ENCODE measurements at regions not wholly inside any gene's neighbourhood (a gene's known extent, or its start where the extent isn't known, plus 50 kb on each side); places are given as distances from the start of the nearest gene placed in this dataset.

GRCh38 chr7:67738145-67738544 is 741.5 kb downstream of the TYW1 start:
- in situ Hi-C loops (cut with HindIII; ENCODE audit: low sequenced_read_pairs) = no loop called here

- in situ Hi-C loops (cut with HindIII; ENCODE audit: low sequenced_read_pairs) = no loop called here
These were observed 742.3 kb downstream of the TYW1 start for GRCh38 chr7:67738958-67739357.

DNA sequence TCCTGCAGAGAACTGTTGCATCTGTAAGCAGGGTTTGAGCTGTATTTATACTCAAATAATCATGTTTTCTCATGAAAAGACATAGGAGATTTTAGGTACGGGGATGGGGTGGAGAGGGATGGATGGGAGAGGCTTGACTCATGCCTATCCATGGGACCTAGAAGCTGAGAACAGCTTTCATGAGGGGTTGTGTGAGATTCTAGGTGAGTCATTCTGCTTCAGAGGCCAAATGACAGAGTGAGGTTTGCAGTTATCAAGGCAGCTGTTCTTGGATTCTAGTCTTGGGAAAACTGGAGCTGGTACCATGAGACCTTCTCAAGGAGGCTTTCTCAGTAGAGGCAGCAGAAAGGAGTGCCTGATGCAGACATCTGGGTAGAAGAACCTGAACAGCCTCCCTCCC is 746.9 kb downstream of the TYW1 start:
- in situ Hi-C loops (cut with HindIII; ENCODE audit: low sequenced_read_pairs) = no loop called here

DNA sequence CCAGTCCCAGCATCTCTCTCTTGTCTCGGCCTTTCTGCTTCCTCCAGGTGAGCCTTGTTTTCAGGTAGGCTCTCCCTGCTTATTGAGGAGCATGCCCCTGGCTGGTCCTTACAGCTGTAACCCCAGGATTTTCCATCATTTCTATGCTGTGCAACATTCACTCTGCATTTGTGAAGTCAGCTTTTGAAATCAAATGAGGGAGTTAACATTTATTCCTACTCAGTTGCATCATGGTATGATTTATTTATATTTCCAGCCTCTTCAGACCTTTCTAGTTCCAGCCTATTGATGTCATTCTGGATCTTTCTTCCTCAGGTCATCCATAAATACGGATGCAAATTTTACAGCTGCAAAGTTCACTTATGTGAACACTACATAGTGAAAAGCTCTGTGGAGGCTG is 755.6 kb downstream of the TYW1 start:
- in situ Hi-C loops (cut with HindIII; ENCODE audit: low sequenced_read_pairs) = no loop called here

DNA sequence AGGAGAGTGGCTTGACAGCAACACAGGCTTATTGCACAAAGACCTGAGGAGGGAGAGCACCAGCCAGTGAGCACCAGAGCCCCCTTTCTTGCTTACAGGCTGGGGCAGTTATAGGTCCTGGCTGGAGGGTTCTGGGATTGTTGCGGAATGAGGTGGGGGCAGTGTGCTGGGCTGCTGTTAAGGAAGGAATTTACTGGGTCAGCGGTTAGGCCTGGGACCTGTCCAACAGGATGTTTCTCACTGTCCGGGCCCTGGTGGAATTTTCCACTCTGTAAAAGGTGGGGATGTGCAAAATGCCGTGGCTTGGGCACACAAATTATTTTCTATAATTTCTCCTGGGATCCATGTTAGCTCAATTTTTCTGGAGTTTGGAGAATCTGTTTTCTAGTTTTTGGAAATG is 757.3 kb downstream of the TYW1 start:
- in situ Hi-C loops (cut with HindIII; ENCODE audit: low sequenced_read_pairs) = no loop called here

DNA sequence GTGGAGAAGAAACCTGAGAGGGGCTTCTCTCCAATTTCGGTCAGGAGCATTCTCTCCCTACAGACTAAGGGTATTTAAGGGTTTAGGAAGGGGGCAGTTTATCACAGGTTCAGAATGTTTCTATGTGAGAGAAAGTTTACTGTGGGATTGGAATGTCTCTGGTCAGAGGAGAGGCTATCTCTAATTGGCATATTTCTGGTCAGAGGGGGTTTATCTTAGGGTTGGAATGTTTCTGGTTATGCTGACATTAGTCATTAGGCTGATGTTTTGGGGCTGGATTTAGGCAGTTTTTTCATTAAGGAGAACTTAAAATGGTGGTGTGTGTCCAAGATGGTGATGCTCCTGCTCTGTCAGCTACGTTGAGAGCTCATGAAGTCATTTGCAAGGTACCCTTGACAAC is 758.0 kb downstream of the TYW1 start:
- in situ Hi-C loops (cut with HindIII; ENCODE audit: low sequenced_read_pairs) = no loop called here

- in situ Hi-C loops (cut with HindIII; ENCODE audit: low sequenced_read_pairs) = no loop called here
These were observed 761.9 kb downstream of the TYW1 start for GRCh38 chr7:67758551-67758950.

- in situ Hi-C loops (cut with HindIII; ENCODE audit: low sequenced_read_pairs) = no loop called here
These were observed 764.3 kb downstream of the TYW1 start for GRCh38 chr7:67760971-67761370.

GRCh38 chr7:67762516-67762915 is 765.9 kb downstream of the TYW1 start:
- in situ Hi-C loops (cut with HindIII; ENCODE audit: low sequenced_read_pairs) = no loop called here

DNA sequence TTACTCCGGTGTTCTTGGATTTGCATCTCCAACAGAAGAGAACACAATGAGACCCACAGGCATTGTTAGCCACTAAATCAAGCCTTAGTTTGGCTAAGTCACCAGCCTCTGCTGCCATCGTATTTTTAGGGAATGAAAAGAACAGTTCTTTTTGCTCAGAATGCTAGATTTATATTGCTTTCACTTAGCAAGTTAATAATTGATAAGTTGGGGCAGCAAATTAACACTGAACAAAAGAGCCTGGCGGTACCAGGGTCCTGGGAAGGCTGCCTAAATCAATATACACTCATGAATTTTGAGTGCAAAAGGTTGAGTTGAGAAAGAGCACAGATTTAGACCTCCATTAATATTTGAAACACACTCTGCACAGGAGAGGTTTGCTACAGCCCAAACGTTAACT is 767.7 kb downstream of the TYW1 start:
- in situ Hi-C loops (cut with HindIII; ENCODE audit: low sequenced_read_pairs) = no loop called here

DNA sequence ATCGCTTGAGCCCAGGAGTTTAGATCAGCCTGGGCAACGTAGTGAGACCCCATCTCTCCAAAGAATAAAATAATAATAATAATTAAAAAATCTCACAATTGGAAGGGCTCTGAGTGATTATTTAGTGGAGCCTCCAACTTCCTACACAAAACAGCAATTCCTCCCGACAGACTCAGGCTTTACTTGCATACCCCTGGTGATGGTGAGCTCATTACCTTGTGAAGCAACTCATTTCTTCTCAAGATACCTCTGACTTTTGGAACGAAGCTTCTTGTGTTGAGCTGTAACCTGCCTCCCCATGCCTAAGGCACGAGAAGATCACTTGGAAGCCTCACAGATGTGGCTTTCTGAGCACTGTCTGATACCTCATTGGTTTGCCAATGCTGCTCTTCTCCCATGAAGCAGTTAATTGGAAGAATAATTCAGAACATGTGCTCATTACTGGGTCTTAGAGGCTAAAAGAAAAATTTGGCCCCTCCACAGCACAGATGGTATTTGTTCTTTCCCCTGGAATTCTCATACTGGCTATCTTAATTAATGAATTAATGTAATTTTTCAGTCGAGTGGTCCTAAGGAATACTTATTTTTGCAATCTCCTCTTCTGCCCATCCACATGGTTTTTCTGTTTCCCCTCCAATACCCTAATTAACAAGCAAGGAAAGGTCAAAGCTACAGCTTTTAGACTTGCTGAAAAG is 769.0 kb downstream of the TYW1 start:
- in situ Hi-C loops (cut with HindIII; ENCODE audit: low sequenced_read_pairs) = no loop called here

DNA sequence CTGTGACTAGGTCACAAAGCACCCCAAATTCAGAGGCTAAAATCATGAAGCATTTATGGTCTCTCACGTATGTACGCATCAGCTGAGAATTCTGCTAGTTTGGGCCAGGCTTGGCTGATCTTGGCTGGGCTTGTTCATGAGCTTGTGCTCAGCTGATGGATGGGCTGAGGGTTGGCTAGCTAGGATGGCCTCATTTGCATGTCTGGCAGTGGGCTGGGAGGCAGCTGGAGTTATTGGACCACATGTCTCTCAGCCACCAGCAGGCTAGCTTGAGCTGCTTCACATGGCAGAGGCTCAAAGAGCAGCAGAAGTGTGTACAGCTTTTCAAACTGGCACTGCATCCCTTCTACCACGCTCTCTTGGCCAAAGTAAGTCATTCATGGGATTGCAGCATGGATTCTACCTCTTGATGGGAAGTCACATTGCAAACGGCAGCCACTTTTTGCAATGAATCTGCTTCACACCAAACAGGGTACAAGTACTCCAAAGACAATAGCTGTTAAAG is 770.3 kb downstream of the TYW1 start:
- in situ Hi-C loops (cut with HindIII; ENCODE audit: low sequenced_read_pairs) = no loop called here

DNA sequence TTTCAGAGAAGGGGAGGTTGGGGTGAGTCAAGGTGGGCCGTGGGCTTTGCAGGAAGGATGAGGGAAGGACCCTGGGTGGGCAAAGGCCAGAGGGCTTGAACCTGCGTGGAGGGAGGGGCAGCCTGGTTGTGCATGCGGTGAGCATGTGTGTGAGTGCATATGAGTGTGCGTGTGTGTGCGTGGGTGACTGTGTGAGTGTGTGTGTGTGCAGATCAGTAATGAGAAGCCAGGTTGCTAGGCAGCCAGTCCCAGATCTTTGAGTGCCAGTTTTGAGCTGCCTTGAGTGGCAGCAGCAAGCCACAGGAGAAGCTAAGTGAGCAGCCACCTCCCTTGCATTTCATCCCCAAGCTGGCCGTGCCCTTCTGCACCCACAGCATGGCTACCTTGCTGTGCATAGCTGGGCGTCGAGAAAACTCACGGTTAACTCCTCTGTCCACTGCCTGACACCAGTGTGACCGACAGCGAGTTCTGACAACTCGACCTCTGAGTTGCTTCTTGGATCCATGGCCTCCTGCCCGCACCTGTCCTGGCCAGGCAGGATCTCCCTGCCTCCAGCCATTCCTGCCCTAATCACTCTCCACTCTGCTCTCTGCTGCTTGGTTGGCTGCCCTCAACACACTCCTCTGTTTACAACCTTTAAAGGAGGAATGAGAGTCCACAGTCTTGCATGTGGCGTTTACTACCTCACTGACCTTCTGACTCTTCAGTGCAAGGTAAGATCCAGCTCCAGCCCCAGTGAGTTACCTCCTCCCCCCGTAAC is 775.4 kb downstream of the TYW1 start:
- in situ Hi-C loops (cut with HindIII; ENCODE audit: low sequenced_read_pairs) = no loop called here

GRCh38 chr7:67773081-67773480 is 776.4 kb downstream of the TYW1 start:
- in situ Hi-C loops (cut with HindIII; ENCODE audit: low sequenced_read_pairs) = no loop called here

GRCh38 chr7:67777119-67777518 is 780.5 kb downstream of the TYW1 start:
- in situ Hi-C loops (cut with HindIII; ENCODE audit: low sequenced_read_pairs) = no loop called here

GRCh38 chr7:67781841-67782240 is 785.2 kb downstream of the TYW1 start:
- in situ Hi-C loops (cut with HindIII; ENCODE audit: low sequenced_read_pairs) = no loop called here

DNA sequence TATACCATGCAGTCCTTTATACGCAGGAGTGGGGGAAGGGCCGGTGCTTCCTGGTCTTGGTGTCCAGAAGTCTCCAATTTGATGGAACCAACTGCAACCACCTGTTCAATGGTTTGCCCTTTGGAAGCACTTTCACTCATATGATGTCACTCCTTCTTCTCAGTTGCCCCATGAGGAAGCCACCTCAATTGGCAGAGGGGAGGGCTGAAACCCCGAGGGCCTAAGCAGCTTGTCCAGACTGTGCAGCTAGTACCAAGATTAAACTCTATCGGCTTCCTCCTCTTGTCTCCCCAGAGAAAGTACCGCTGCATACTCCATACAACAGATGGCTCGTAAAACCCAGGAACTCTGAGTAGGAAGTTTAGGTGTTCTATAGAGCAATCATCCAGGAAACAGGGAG is 789.4 kb downstream of the TYW1 start:
- in situ Hi-C loops (cut with HindIII; ENCODE audit: low sequenced_read_pairs) = no loop called here

DNA sequence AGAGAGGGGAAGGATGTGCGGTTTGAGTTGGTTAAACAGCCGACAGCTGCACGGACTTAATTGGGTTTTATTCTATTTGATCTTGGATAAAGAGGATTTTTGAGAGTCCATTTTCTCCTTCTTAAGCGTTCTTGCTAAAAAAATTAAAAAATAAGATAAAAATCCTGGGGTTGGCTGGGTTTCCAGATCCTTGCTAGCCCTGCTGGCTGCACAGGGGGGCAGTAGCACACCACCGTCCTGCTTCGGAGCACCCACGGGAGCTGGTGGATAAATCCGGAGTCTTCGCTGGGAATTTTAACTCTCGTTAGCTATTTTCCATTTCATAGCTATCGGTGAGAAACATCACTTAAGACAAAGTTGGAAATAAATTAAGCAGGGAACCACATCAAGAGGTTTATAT is 792.0 kb downstream of the TYW1 start:
- in situ Hi-C loops (cut with HindIII; ENCODE audit: low sequenced_read_pairs) = no loop called here

GRCh38 chr7:67791918-67792317 is 795.3 kb downstream of the TYW1 start:
- in situ Hi-C loops (cut with HindIII; ENCODE audit: low sequenced_read_pairs) = no loop called here

- in situ Hi-C loops (cut with HindIII; ENCODE audit: low sequenced_read_pairs) = no loop called here
These were observed 797.9 kb downstream of the TYW1 start for GRCh38 chr7:67794544-67794943.

DNA sequence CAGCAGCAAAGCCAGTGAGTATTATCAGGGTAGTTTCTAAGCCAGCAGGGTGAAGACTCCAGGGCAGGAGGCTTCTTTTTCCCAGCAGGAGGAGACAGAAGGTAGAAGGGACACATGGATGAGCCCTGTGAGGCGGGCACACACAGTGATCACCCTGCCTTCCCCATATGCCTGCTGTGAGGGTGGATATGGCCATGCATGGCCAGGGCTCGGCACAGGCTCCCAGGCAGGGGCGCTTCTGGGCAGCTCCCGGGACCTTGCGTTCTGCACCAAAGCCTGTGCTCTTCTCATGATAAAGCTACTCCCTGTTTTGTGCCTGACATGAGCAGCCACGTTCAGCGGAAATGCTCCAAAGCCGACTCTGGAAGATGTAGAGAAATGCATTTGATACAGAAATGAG is 807.2 kb downstream of the TYW1 start:
- in situ Hi-C loops (cut with HindIII; ENCODE audit: low sequenced_read_pairs) = no loop called here

DNA sequence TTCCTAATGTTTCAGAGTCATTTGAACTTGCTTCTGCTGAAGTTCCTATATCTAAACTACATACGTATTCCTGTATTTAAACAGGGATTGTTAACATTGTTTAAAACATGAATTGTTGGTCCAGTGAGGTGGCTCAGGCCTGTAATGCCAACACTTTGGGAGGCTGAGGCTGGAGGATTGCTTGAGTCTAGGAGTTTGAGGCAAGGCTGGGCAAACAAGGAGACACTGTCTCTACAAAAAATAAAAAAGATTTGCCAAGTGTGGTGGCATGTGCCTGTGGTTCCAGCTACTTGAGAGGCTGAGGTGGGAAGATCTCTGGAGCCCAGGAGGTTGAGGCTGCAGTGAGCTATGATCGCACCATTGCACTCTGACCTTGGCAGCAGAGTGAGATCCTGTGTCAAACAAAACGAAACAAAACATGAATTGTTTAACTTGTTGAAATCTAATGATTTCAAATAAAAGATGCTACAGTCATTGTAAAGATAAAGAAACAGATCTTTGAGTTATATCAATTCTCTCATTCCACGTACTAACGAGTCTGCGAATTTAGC is 809.4 kb downstream of the TYW1 start:
- in situ Hi-C loops (cut with HindIII; ENCODE audit: low sequenced_read_pairs) = no loop called here

Measured in DLD1 (cell line).